ENCODE measurements at regions not wholly inside any gene's neighbourhood (a gene's known extent, or its start where the extent isn't known, plus 50 kb on each side); places are given as distances from the start of the nearest gene placed in this dataset.

GRCh38 chr4:147421456-147421855, 59.4 kb upstream of the EDNRA start:
- no peak overlapping the region for H3K23ac ChIP-seq (ENCODE audit: insufficient read length)
- POLR2A ChIA-PET (ENCODE audit: partially characterized antibody) = no interaction called here
- CTCF ChIA-PET (ENCODE audit: partially characterized antibody) = no interaction called here
- DNase-seq (ENCODE audit: low read depth in 1 of 2, low spot score in 2 of 2) (no peak), FAIRE-seq (no peak)
- H3K27me3 ChIP-seq (replicated peaks in 1 of 4; ENCODE audit: control insufficient read depth in 3 of 4, extremely low read depth in 1 of 4, insufficient read depth in 3 of 4, low read length in 3 of 4) = no peaks in the 10 kb centered on the region
- no peak overlapping the region for H3K56ac ChIP-seq (replicated peaks; ENCODE audit: insufficient read length, low read depth, low read length)
- H3K9ac ChIP-seq (replicated peaks in 1 of 4; ENCODE audit: extremely low read depth in 1 of 4, low read depth in 3 of 4, low read length in 3 of 4) = no peak overlapping the region
- H2AFZ ChIP-seq (ENCODE audit: low read length) = no peak overlapping the region
- no peaks in the 10 kb centered on the region for H3K36me3 ChIP-seq (ENCODE audit: control insufficient read depth in 2 of 4, insufficient read depth in 4 of 4, low read length in 3 of 4)
- no peaks in the 10 kb centered on the region for H3K4me1 ChIP-seq (replicated peaks in 1 of 4; ENCODE audit: control insufficient read depth in 3 of 4, insufficient read depth in 4 of 4, low read length in 3 of 4)
- H3K79me2 ChIP-seq (ENCODE audit: control insufficient read depth in 1 of 2, insufficient read depth in 2 of 2, low read length in 2 of 2) = no peaks in the 10 kb centered on the region
- H3K23me2 ChIP-seq (ENCODE audit: low read depth, low read length) = no peaks in the 10 kb centered on the region; the same call in 1 of the 2 replicates
- H2BK15ac ChIP-seq (ENCODE audit: low read length) = no peak overlapping the region
- no peak overlapping the region for H4K5ac ChIP-seq (ENCODE audit: insufficient read length, low read depth, low read length)
- H3K4ac ChIP-seq (replicated peaks; ENCODE audit: insufficient read length, low read depth, low read length) = no peak overlapping the region
- H2BK120ac ChIP-seq (replicated peaks; ENCODE audit: low read depth, low read length) = no peak overlapping the region
- H3K4me3 ChIP-seq (ENCODE audit: extremely low read depth in 1 of 4, insufficient read depth in 2 of 4, low read depth in 3 of 4, low read length in 4 of 4) = no peak overlapping the region
- no peaks in the 10 kb centered on the region for H3K9me3 ChIP-seq (ENCODE audit: insufficient read depth in 2 of 2, low read depth in 1 of 2, low read length in 1 of 2)
- WGBS, 2 experiments (ENCODE audit: extremely low coverage in 1 of 2, insufficient coverage in 1 of 2, insufficient read length in 1 of 2, insufficient replicate concordance in 2 of 2, low coverage in 1 of 2, low lambda C conversion rate in 2 of 2, missing lambda C conversion rate in 1 of 2) = 89% methylated on average over 2 of the region's 2 CpGs; no CpG with 5 or more reads in 1 of the 2 experiments
- H3K4me2 ChIP-seq (ENCODE audit: insufficient read depth in 1 of 2, low read depth in 2 of 2, low read length in 2 of 2) = no peak overlapping the region
- H3K79me1 ChIP-seq (ENCODE audit: low read depth, low read length) = no peaks in the 10 kb centered on the region
- H4K8ac ChIP-seq (ENCODE audit: extremely low read depth, insufficient read depth, low read length) = no peak overlapping the region
- H2BK5ac ChIP-seq (ENCODE audit: low read depth, low read length) = no peak overlapping the region
- no peak overlapping the region for H4K91ac ChIP-seq (replicated peaks; ENCODE audit: insufficient read length, low read length)
- no peaks in the 10 kb centered on the region for H4K20me1 ChIP-seq (replicated peaks in 1 of 2; ENCODE audit: control insufficient read depth in 1 of 2, insufficient read depth in 2 of 2, low read length in 2 of 2)
- no peak overlapping the region for H3K18ac ChIP-seq (ENCODE audit: extremely low read depth, low read length)
- H2BK20ac ChIP-seq (ENCODE audit: low read length) = no peak overlapping the region
- no peak overlapping the region for H3K14ac ChIP-seq (ENCODE audit: insufficient read length)
- no peak overlapping the region for H2BK12ac ChIP-seq (ENCODE audit: low read depth, low read length)
- H2AK5ac ChIP-seq (ENCODE audit: low read depth, low read length) = no peak overlapping the region
- no peak overlapping the region for H3K27ac ChIP-seq (ENCODE audit: low read depth, low read length)
- TF ChIP-seq SIN3A (conservative IDR thresholded peaks at IDR 0.05 in 1 of 2, IDR thresholded peaks at IDR 0.05 in 1 of 2; ENCODE audit: low read depth in 1 of 2, low read length in 2 of 2) (no peak), NRF1 (IDR thresholded peaks at IDR 0.05; ENCODE audit: low read depth, low read length) (no peak), ATF3 (IDR thresholded peaks at IDR 0.05; ENCODE audit: insufficient read depth, low read depth, low read length) (no peak), TBP (IDR thresholded peaks at IDR 0.05; ENCODE audit: low read depth, low read length) (no peak), KDM4A (IDR thresholded peaks at IDR 0.05; ENCODE audit: low read depth, low read length, severe bottlenecking) (no peak), RNF2 (IDR thresholded peaks at IDR 0.05; ENCODE audit: borderline replicate concordance, low read depth, low read length, missing control alignments, poor library complexity, severe bottlenecking) (no peak), KDM1A (IDR thresholded peaks at IDR 0.05; ENCODE audit: borderline replicate concordance, low read length) (no peak), JUN (IDR thresholded peaks at IDR 0.05; ENCODE audit: low read depth, low read length) (no peak), BACH1 (IDR thresholded peaks at IDR 0.05; ENCODE audit: low read length) (no peak), RAD21 (IDR thresholded peaks at IDR 0.05 in 1 of 2, conservative IDR thresholded peaks at IDR 0.05 in 1 of 2; ENCODE audit: low read depth in 2 of 2, low read length in 2 of 2) (no peak), CHD1 (IDR thresholded peaks at IDR 0.05; ENCODE audit: low read depth, low read length) (no peak), SP1 (IDR thresholded peaks at IDR 0.05; ENCODE audit: low read depth, low read length) (no peak), HDAC6 (IDR thresholded peaks at IDR 0.05; ENCODE audit: low read depth, low read length) (no peak), NANOG (IDR thresholded peaks at IDR 0.05; ENCODE audit: insufficient read depth, low read depth, low read length, poor library complexity, severe bottlenecking) (no peak)
